Renal cortex interstitium (tissue), 11 donors: ENCODE measurements at regions not wholly inside any gene's neighbourhood (a gene's known extent, or its start where the extent isn't known, plus 50 kb on each side); places are given as distances from the start of the nearest gene placed in this dataset.

Source experiments
- DNase-seq, 11 donors: peaks; one replicate each; pipeline ENCODE4 v3.0.0-alpha.2; 2013; ENCODE audit warnings: low read depth in 9 of 11, low spot score in 4 of 11; ENCODE audit errors: extremely low read depth in 1 of 11

DNA sequence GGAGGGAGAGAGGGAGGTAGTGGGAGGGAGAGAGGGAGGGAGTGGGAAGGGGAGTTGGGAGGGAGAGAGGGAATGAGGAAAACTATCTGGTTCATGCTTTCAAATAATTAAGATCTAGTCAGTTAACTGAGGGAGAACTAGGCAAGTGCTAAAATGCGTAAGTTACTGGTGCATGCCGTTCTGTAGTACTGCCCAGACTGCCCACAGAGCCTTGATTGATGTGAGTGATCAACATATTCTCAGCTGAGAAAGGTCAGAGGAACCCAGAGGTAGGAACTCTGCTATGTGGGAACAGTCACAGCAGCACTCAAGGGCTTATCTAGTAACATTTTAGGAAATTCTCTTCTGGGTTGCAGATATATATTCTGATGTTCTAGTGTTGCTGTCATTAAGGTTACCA lies 149.8 kb upstream of the ROBO1 start:
- no peak for DNase-seq

DNA sequence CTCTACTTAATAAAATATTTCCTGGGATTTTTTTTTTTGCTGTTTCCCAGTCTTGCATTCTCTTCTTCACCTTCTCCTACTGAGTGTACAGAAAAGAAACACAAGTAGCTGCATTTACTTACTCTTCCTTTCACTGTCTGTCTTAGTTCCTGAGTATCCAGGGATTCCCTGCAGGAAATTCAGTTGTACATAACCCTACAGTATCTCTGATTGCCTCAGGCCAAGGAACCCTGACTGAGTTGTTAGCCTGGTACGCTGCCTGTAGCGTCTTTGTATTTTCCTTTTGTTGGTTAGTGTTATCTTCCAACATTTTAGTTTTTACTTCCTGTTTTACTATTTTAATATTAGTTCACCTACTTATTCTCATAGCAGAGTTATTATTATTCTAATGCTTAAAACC lies 142.5 kb upstream of the ROBO1 start:
- DNase-seq, result no peak

DNA sequence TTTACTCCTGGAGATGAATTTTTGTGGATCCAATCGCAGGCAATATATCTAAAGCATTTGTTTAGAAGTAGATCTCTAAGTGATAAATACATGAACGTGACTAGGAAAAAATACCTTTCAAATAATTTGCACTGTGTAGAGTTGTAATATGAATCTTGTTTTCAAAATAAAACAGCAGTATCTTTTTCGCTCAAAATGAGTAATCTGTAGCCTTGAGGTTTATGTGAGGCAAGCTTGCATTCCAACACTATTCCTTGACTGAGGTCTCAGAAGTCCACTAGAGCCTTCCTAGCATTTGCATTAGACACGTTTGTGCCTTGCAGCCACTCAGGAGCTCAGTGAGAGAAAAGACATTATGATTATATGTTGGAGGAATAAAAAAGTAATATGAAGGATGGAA lies 138.3 kb upstream of the ROBO1 start:
- DNase-seq, result no peak

DNA sequence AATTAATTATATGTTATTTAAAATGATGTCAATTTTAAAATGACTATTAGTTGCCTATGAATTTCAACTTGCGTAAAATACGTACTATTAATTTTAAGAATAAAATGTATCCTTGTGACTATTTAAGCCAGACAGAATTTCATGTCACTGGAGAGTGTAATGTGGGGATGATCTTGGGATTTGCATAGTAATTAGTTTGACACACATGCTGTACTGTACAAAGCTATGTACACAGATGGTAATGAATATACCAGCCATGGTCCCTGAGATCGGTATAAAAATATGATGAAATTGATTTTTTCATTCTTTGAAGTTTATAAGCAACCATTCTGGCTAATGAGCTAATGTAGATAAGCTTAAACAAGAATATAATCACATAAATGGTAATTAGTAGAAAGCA lies 134.4 kb upstream of the ROBO1 start:
- DNase-seq, result no peak

DNA sequence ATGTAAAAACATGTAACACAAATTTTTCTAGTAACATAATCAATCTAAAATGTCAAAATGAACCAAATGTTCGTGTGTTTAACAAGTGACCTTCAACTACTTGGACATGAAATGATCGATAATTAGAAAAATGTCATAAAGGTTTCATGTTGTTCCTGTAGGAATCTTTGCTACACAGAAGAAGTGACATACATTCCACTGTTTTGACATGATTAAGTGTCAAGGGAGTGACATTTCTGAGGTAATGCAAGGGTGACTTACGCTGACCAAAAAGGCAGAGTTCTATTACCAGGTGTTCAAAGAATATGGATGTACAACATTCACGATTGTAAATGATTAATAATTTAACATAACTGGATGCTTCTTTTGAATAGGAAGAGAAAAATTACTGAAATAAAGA lies 131.1 kb upstream of the ROBO1 start:
- DNase-seq, result no peak

DNA sequence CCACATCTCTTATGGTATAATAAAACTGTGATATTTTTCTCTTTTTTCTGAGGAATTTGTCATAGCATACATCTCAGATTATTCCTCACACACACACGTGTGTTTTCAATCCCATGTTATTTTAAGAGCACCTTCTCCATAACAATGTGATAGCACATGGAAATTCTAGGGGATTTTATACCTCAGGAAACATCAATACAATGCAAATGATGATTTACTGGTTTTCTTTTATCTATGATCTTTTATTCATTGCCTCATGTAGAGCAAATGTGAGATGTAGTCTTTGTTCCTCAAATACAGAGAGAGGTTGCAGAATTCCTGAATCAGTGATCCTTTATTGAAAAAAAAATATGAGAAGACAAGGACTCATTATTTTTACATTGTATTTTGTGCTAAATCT lies 128.3 kb upstream of the ROBO1 start:
- no peak for DNase-seq

DNA sequence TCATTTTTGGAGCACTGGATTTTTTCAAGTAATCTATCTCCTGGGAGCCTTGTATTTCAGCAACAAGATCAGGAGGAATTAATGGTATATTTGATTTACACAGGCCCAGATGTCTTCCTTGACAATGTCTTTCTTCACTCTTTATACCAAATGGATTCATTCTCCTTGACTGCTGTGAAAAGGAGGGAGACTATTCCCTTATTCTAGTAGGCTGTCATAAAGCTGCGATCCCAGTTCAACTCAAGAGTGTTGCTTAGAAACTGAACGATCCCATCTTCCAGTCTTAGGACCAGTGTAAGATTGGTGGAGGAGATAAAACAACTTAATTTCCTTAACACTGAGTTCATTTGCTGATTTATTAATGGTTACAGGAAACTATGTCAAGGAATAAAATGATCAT lies 119.4 kb upstream of the ROBO1 start:
- no peak for DNase-seq

DNA sequence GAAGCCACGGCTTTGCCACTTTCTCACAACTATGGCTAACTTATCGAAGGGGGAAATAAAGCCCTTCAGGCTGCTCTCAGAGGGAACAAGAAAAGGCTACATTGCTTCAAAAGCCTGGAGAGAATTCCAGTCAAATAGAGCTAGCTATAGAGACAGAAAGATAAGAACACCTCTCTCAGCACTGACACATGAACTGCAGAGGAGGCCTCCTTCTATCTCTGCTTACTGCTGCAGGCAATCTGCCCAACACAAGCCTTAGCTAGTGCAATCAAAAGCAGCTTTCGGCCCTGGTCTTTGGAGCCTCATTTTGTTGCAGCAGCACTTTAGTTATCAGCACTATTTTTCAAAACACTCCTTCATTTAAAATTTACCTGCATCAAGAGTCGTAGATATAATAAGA lies 118.4 kb upstream of the ROBO1 start:
- no peak for DNase-seq

DNA sequence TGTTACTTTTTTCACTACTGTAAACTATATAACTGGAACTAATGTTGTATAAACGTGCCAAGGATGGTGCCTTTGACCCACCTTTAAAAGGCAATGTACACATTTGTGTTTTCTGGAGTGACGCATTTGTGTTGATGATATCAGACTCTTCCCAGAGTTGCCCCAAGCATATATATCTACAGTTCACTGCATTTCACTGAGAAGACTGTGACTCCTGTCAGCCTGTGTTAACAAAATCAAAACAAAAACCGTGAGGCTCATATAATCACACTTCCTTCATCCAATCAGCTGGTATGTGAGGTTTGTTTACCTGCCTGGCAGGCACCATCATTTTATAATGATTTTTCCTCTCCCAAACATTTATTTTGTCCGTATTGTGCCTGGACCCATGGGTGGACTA lies 117.6 kb upstream of the ROBO1 start:
- no peak for DNase-seq

DNA sequence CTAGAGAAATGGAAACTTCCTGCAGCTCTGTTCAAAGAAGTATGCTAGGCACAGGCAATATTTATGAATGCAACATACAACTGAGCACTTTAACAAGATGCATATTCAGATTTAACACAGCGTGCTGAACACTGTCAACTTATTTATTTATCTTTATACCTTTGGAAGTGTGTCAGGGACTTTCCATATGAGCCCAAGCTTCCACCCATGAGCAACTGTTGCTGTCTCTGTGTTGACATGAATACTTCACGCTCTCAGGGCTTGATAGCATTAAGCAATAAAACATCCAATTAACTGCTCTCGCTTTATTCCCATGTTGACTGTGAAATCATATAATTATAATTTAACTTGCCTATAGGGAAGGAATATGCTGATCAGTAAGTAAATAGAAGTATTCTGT lies 116.6 kb upstream of the ROBO1 start:
- DNase-seq, result no peak

DNA sequence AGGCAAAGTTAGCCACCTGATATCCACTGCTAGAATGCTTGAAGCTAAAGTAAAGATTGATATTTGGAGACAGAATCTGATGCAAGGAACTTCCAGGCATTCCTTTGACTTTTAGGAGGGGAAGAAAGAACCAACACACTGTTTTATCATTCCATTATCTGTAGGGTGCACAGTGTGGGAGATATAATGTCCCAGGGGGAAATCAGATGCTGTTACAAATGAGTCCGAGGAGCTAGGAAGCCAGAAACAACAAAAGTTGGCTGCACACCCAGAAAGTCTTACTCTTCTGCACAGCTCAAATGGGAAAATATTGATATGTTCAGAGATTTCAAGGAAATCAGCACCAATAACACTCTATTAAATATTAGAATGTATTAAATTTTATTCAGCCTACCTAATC lies 113.6 kb upstream of the ROBO1 start:
- DNase-seq, result no peak

DNA sequence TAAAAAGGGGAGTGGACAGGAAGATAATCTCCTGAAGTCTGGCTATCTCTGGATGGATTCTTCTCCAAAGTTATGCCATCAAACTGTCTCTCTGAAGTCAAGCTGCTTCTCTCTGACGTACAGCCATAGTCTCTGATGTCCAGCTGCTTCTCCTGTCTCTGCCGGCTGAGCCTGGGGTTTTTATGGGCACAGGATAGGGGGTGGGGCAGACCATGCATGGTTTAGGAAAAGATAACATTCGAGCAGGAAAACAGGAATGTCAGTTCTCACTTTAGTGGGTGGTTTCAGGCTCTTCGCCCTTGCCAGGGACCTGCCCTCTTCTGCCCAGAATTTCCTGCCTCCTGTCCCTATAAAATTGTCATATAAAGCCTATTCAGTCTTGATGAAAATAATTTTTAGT lies 110.9 kb upstream of the ROBO1 start:
- no peak for DNase-seq

DNA sequence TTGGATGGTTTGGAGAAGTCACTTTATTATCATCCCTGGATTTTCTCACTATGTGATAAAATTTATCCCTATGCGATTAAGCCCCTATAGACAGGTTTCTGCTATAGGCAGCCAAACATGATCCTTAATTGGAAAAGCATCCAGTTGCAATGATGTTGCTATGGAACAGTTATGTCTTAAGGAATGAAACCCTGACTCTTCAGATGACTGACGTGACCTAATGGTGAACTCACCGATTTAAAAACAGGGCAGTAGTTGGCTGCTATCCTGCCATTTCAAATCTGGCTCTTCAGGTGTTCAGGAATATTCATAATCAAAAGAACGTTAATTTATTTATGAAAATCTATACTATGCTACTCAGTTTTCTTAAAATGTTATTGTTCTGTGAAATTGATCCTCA lies 106.8 kb upstream of the ROBO1 start:
- no peak for DNase-seq

DNA sequence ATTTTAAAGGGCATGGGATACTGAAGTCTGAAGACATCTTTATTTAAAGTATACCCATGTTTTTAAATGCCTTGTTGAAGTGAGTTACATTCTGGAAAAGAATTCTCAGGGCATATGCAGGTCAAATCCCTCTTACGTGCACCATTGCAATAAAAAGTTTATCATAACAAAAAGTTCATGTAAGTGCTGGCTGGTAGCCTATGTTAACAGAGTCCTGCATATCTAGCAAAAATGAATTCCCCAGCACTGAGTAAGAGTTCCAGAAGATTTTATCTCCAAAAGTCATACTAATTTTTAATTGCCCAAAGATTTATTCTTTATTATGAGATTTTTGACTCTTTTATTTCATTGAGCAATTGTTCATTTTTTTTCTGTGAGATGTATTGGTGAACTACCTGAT lies 104.7 kb upstream of the ROBO1 start:
- peak in 5 of 11 donors; percentile 5 to 27 (median 8) for DNase-seq

DNA sequence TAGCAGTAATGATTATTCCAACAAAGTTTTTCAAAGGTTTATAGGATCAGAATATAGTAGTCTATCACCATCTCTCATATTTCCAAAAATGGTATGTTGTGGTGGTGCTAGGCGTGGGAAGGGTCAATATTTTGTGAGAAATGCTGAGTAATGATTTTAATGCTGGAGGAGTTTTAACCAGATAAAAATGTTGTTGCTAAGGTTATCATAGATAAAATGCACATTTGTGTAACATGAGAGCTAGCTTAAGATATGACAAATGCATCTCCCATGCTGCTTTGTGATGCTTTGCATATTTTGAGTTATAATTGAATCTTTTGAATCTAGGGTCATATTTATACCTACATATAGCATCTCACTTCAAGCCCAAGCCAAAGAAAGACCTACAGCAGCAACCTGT lies 103.9 kb upstream of the ROBO1 start:
- DNase-seq, result peak in 1 of 11 donors; percentile 2

DNA sequence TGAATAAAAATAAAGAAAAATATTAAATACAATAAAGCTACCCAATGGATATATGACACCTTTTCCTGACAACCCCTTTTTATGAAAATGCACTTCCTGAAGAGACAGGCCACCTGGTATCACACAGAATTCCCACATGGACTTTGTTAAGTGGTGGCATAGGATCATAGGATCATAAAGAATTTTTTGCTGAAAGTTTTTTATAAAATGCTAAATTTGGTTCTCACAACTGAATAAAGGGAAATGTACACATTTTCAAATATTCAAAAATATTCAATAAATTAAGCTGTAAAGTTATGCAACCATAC lies 102.5 kb upstream of the ROBO1 start:
- DNase-seq, result no peak

DNA sequence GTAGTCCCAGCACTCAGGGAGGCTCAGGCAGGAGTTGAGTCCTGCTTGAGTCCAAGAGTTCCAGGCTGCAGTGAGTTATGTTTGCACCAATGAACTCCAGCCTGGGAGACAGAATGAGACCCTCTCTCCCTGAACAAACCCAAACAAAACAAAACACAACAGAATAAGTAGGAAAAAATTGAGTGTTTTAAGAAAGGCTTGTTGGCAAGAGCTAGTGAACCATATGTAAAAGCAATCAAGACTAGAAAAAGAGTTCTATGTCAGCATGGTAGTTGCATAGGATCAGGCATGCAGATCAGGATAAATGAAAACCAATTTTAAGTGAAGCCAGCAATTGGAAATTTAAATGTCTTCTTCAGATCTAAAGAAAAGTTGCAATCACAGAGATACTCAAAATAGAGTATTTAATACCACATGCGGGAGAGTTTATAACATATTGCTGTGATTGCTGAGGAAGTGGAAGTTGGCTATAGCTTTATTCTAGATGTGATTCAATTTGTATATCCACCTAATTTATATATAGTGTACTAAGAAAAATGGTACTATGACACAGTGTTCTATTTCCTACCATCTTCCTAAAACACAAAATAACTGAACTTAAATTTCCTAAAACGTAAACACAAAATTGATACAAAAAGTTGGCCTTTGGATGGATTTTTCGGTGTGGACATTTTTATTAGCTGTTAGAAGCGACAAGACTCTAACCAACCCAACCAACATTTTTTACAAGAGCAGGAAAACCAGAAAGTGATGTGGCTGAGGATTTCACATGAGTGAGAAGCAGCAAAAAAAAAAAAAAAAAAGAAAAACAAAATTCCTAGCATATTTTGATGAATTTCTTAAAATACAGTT lies 101.9 kb upstream of the ROBO1 start:
- no peak for DNase-seq

DNA sequence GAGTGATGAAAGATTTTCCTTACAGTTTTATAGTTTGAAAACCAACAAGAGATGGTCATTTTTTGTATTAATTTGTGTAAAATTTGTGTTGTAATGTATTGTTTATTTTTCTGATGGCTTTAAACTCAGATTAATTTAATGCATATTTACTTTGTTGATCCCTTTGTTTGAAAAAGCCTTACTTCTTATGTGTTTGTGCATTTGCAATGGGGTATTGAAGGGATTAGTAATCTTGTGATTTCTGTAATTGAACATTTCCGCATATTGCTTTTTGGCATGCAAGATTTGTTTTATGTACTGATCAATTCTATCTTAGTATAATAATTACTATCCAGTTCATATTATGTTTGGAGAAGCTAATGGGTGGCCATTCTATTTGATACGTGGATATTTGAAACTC lies 98.4 kb upstream of the ROBO1 start:
- DNase-seq, result no peak

DNA sequence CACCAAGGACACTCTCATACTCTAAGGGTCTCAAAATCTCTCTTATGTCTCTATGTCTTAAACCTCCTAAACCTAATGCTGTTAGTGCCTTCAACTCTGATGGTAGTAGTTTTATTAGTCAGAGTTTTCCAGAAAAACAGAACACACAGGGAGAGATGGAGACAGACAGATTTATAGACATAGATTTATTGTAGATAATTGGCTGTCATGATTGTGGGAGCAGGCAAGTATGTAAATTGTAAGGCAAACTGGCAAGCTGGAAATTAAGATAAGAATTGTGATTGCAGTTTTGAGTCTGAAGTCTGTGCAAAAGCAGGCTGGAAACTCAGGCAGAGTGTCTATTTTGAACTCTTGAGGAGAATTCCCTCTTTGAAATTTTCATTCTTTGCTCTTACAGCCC lies 96.3 kb upstream of the ROBO1 start:
- DNase-seq, result no peak

DNA sequence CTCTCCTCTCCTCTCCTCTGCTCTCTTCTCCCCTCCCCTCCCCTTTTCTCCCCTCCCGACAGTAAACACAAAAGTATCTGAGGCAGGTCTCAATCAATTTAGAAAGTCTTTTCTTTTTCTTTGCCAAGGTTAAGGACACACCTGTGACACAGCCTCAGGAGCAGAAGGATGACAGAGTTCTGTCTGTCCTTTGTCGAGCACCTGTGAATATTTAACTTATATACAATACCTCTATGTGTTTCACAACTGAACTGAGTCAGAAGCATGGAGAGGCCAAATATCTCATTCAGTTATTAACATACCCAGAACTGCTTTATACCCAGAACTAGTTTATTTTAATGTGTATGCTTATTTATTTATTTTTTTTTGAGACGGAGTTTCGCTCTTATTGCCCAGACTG lies 81.1 kb upstream of the ROBO1 start:
- no peak for DNase-seq

DNA sequence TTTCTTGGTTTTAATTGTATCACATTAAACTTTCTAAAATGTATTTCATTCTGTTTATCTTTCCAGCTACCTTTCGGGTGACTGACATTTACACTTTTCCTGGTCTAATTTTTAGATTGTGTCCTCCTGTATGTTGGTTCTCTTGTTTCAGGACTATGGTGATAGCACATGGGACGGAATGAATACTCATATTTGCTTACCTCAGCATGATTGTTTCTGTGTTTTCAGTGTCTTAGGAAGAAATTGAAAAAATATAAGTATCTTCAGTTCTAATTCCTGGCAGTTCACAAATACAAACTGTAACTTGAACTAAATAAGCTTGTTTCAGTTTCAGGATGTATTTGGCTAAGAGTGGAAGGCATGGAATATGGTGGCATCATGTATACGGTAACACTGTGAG lies 80.1 kb upstream of the ROBO1 start:
- no peak for DNase-seq
